ENCODE measurements at regions not wholly inside any gene's neighbourhood (a gene's known extent, or its start where the extent isn't known, plus 50 kb on each side); places are given as distances from the start of the nearest gene placed in this dataset.

DNA sequence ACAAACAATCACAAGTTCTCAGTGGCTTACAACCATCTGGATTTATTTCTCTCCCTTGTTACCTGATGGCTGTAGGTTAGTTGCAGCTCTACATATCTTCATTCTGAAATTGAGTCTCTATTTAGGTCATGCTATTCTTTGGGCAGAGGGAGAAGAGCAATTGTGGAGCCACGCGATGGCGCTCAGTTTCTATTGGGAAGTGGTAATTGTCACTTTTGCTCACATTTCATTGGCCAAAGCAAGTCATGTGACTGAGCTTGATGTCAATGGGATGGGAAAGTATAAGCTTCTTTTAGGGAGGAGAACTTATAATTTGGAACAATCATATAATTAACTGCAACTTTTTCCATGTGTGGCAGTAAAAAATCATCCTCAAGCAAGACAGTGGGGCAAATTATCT lies 166.5 kb downstream of the LMO4 start:
- TF ChIP-seq, protein P1, sequence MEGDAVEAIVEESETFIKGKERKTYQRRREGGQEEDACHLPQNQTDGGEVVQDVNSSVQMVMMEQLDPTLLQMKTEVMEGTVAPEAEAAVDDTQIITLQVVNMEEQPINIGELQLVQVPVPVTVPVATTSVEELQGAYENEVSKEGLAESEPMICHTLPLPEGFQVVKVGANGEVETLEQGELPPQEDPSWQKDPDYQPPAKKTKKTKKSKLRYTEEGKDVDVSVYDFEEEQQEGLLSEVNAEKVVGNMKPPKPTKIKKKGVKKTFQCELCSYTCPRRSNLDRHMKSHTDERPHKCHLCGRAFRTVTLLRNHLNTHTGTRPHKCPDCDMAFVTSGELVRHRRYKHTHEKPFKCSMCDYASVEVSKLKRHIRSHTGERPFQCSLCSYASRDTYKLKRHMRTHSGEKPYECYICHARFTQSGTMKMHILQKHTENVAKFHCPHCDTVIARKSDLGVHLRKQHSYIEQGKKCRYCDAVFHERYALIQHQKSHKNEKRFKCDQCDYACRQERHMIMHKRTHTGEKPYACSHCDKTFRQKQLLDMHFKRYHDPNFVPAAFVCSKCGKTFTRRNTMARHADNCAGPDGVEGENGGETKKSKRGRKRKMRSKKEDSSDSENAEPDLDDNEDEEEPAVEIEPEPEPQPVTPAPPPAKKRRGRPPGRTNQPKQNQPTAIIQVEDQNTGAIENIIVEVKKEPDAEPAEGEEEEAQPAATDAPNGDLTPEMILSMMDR (IDR thresholded peaks at IDR 0.05; ENCODE audit: insufficient read depth, low read length): no peak
- no peak for TF ChIP-seq POLR2AphosphoS5 (IDR thresholded peaks at IDR 0.05; ENCODE audit: low read depth)

All from HL-60 (cell line).